Left ventricle myocardium superior (tissue), 1 donor: ENCODE measurements at regions not wholly inside any gene's neighbourhood (a gene's known extent, or its start where the extent isn't known, plus 50 kb on each side); places are given as distances from the start of the nearest gene placed in this dataset.
"Not testable (repeated sequence)": the region's sequence is repeated elsewhere in the genome, so short reads cannot be mapped to it uniquely, and the experiment has no call there.

Source experiments
- ATAC-seq: fragments of 200-7000 bp; cut with Tn5 transposase; one replicate; pipeline ENCODE4 v1.9.1; 2020; ENCODE audit warnings: mild to moderate bottlenecking, moderate library complexity
- DNase-seq: peaks from one replicate; pipeline ENCODE4 v3.0.0-alpha.2; 2020
- intact Hi-C: fragments of 100-400 bp; cut with micrococcal nuclease; formaldehyde crosslinking; loops from one replicate; pipeline ENCODE4 v1.11.0; 2022
- donor health status: DM: no; HTN: yes; CAD: no; lungs with severe emphysema.

DNA sequence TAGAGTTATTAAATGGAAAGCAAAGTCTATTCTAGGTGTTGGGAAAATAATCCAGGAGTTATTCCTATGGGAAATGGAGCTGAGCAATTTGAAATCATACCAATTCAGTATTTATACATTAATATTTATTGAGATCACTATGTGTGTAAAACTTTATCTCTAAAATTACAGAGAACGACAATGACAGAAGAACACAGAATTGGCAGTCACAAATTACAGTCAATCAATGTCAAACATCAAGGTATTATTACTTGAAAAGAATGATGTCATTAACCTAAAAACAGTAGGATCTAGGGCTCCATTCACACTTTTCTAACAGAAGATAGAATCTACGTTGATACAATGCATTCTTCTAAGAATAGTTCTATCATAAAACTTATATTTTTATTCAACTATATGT, 154.9 kb upstream of the GJE1 start:
- intact Hi-C loops: no loop called here
- no peak for DNase-seq
- ATAC-seq: no peak

DNA sequence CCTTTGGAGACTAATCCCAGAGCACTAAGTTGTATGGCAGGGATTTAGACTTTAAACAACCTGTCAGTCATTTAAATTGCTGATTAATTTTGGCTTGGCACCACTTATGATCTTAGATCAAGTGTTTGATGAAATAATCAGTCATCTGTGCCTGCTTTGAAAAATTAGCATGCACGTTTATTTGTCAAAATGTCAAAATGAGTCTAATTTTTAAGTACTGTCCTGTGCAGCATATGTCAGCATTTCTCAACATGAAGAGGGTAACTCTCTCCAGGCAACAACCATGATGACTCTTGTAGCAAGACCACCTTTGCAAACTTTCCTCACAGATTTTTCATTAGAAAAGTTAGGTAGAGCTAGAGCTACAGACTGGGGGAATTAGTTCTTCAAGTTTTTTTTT, 155.7 kb upstream of the GJE1 start:
- intact Hi-C loops: no loop called here
- no peak for ATAC-seq
- no peak for DNase-seq

DNA sequence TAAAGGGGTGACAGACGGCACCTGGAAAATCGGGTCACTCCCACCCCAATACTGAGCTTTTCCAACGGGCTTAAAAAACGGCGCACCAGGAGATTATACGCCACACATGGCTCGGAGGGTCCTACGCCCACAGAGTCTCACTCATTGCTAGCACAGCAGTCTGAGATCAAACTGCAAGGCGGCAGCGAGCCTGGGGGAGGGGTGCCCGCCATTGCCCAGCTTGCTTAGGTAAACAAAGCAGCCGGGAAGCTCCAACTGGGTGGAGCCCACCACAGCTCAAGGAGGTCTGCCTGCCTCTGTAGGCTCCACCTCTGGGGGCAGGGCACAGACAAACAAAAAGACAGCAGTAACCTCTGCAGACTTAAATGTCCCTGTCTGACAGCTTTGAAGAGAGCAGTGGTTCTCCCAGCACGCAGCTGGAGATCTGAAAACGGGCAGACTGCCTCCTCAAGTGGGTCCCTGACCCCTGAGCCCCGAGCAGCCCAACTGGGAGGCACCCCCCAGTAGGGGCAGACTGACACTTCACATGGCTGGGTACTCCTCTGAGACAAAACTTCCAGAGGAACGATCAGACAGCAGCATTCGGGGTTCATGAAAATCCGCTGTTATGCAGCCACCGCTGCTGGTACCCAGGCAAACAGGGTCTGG, 162.8 kb upstream of the GJE1 start:
- ATAC-seq, DNase-seq, intact Hi-C loops: not testable (repeated sequence)

DNA sequence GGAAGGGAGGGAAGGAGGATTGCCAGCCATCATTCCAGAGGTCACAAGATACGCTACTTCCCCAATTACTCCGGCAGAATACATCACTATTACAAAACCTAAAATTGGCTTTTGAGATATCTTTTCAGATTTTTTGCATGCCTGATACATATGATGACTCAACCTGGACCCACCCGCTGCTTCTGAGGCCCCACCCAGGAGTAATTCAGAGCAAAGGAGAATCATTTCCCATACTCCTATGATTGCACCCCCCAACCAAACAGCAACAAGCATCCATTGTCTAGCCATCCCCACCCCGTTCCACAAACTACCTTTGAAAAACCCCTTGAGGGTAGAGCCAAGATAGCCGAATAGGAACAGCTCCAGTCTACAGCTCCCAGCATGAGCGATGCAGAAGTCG, 163.5 kb upstream of the GJE1 start:
- no peak for DNase-seq
- intact Hi-C loops: no loop called here
- no peak for ATAC-seq

DNA sequence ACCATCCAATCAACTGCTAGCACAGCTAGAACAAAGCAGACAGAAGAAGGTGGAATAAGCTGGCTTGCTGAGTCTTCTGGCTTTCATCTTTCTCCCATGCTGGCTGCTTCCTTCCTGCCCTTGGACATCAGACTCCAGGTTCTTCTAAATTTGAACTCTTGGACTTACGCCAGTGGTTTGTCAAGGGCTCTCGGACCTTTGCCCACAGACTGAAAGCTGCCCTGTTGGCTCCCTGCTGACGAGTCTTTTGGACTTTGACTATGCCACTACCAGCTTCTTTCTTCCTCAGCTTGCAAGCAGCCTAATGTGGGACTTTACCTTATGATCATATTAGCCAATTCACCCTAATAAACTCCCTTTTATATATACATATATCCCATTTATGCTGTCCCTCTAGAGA, 164.1 kb upstream of the GJE1 start:
- ATAC-seq: no peak
- no peak for DNase-seq
- intact Hi-C loops: no loop called here

DNA sequence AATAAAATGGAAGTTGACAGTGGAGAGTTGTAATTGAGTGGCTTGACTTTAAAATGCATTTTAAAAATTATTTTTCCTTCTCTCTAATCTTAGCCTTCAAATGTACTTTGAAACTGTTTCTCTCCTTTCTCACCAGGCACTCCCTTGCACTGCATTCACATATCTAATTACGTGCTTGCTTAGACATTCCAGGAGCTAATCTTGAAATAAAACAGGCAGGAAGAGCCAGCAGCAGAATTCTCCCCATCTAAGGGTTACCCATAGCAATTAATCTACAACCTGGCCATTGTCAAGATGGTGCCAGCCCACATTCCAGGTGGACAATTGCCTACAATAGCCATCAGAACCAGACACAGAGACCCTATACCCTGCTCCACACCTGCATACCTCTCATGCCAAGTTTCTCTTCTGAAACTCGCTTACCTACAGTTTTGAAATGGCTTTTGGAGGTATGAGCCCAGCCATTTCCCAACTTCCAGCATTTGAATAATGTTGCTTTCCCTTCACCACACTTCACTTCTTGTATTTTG, 167.6 kb upstream of the GJE1 start:
- no peak for ATAC-seq
- intact Hi-C loops: no loop called here
- DNase-seq: no peak

DNA sequence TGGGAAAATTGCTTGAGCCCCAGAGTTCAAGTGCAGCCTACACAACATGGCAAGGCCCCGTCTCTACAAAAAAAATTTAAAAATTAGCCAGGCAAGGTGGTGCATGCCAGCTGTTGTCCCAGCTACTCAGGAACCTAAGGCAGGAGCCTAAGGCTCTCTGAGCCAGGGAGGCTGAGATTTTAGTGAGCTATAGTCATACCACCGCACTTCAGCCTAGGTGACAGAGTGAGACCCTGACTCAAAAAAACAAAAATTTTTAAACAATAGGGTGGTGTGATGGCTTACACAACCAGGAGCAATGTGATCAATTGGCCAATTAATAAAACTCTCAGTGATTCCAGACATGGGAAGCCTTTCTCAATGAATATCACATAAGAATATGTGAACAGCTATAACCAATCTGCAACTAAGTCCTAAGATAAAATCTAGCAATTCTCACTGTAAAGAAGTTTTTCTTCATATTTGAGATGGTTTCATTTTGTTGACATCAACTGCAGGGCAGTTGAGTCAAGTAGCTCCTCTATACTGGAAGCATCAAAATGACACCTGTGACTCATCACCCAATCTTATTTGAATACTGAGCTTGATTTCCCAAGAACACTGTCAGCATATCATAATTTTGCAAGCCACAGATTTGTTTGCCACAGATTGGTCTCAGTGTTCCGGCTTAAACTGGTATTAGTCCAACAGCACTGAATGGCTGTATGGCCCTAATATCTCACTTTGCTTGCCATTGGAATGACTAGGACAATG, 169.0 kb upstream of the GJE1 start:
- no peak for ATAC-seq
- DNase-seq: no peak
- intact Hi-C loops: no loop called here

DNA sequence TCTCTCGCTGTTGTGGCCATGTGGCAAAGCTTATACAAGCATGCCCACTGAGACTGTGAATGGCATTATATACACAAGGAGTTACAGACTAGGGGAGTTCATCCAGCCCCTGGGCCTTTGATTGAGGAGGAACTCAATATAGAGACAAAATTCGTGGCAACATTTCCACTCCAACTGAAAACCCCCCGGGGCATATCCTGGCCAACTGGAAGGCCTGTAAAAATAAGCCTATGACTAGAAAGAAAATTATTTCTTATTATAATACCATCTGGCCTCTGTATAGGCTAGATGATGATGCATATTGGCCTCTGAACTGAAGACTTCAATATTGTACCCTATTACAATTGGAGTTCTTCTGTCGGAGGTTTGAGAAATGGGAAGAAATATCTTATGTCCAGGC, 175.5 kb upstream of the GJE1 start:
- ATAC-seq (no peak), DNase-seq (no peak)
- intact Hi-C loops: no loop called here

DNA sequence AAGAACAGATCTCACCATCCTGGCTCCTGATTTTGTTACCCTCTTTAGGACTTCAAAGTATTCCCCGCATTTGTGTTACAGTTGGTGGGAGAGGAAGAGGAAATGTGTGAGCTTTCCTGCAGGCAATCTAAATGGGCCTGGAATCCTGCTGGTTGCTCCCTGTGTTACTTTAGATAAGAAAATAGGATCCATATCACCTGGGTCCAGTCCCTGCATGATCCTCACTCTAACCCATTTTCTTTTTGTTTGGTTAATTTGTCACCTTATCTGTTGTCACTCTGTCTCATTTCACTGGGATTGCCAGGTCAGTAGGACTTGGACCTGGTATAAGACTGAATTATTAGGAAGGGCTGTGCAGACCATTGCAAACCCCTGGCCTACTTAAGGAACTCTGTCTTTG, 175.9 kb upstream of the GJE1 start:
- DNase-seq: no peak
- no peak for ATAC-seq
- intact Hi-C loops: no loop called here

DNA sequence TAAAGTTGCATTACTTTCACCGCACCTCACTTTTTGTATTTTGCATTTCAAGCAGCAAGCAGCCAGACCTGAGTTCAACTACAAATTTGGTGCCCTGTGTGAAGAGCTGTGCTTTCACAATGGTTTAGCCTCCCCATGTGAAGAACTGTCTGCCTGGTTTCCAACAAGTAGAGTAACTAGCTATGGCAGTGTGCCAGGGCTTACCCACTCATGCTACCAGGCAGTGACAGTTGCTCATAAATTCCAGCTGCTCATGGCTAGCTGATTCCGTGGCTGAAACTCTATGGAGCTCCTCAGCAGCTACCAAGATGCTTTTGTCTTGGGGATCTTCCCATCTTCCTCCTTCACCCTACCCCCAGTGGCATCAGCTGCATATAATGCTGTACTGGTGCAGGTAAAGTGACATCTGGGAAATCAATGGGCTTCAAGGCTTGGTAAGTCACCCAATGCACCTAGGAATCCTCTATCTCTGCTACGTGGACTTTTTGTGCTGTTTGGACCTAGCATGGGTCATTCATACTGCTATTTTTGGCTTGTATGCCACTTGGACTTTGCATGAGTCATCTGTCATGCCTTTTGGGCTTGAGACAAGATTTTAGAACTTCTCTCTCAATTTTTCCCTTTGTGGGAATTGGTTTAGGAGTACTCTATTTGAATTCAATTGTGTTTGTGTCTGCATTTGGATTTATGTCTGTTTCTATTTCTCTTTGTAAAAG, 176.5 kb upstream of the GJE1 start:
- DNase-seq: no peak
- intact Hi-C loops: no loop called here
- no peak for ATAC-seq

DNA sequence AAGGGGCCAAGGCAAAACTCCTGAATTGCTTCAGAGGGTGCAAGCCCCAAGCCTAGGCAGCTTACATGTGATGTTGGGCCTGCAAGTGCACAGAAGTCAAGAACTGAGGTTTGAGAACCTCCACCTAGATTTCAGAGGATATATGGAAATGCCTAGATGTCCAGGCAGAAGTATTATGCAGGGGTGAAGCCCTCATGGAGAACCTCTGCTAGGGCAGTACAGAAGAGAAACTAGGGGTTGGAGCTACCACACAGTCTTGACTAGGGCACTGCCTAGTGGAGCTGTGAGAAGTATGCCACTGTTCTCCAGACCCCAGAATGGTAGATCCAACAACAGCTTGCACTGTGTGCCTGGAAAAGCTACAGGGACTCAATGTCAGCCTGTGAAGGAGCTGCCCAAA, 179.7 kb upstream of the GJE1 start:
- ATAC-seq: no peak
- no peak for DNase-seq
- intact Hi-C loops: no loop called here

DNA sequence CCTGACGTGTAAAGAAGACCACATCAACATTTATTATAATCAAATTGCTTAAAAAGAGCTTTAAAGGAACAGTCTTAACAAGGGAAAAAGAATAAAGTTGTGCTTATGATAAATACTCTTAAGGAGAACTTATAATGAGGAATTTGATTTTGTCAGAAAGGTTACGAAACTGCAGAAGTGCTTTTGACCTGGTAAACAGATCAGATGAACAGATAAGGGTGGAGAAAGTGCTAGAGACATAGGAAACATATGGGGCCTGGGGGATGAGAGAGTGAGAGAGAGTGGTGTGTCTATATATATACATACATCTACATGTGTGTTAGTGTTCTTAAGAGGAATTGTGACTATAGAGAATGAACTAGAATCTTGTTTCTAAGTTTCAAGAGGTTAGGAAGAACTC, 186.2 kb upstream of the GJE1 start:
- ATAC-seq (no peak), DNase-seq (no peak)
- intact Hi-C loops: no loop called here

DNA sequence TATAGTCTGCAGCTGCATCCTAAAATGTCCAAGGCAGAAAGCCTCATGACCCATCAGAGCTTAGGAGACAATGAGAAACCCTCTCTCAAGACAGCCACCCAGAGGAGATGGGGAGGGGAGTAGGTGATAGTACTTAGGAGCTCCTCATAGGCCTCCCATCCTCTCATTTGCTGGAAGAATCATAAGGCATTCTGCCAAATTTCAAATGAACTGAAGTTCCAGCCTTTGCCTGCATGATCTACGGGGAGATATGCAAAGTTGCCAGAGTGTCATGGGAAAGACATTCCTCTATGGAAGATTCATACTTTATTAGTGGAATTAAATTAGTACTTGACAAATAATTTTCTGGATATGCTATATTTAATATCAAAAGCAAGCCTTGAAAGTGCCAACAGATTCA, 194.1 kb upstream of the GJE1 start:
- DNase-seq: no peak
- ATAC-seq: no peak
- intact Hi-C loops: no loop called here

DNA sequence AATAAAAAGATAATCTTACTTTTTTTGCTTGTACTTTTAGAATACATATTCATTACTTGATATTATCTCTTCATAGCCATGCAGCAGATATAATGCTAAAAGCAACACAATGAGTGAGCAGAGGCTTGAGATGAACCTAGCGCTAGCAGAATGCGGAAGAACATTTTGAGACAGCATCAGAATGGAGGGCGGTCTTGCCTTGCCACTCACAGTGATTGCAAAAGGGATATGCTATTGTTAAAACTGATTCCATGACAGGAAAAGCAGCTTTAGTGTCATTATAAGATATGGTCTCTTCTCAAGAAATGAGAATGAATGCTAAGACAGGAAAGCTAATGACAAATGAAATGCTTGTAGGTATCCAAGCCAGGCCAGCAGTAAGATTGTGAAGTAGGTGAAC, 200.0 kb upstream of the GJE1 start:
- intact Hi-C loops: no loop called here
- no peak for ATAC-seq
- no peak for DNase-seq

DNA sequence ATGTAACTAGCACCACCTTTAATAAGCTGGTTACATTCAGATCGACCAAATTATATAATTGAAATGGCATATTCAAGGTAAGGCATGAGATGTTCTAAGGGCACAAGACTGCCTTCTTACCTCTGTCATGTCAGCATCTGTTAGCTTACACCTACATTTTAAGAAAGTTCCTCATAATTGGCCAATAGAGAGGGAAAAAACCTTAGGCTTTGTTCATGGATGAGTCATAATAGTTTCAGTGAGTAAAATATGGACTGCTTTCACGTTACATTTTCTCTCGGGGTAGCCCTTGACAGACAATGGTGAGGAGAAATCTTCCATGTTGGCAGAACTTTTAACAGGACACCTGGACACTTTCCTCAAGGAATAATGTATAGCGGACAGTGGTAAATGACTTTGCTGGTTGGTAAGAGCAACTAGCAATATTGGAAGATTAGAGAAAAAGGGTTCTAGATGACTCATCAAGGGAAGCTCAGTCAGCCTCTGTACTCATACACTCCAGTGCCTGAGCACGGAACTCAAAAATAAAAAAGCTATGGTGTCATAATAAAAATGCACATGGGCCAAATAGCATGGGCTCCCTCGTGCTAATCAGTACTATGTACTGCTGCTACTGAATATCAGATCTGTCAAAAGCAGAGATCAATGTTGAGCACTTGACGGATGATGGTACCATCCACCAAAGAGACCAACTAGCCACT, 206.4 kb upstream of the GJE1 start:
- intact Hi-C loops, ATAC-seq, DNase-seq: not testable (repeated sequence)

DNA sequence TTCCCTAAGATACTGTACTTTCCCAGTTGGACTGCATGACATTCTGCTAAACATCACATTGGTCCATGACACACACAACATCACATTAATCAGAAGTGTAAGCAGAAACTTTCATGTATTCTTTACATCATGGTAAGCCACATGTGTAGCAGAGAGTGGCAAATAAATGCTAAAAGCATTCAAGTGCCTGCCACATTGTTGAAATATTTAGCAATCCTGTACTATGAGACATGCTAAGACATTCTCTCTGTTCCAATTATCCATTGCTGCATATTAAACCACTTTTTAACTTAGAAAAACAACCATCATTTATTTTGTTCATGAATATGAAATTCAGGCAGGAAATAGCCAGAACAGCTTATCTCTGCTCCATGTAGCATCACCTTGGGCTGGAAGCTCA, 207.7 kb upstream of the GJE1 start:
- ATAC-seq: no peak
- DNase-seq: no peak
- intact Hi-C loops: no loop called here

DNA sequence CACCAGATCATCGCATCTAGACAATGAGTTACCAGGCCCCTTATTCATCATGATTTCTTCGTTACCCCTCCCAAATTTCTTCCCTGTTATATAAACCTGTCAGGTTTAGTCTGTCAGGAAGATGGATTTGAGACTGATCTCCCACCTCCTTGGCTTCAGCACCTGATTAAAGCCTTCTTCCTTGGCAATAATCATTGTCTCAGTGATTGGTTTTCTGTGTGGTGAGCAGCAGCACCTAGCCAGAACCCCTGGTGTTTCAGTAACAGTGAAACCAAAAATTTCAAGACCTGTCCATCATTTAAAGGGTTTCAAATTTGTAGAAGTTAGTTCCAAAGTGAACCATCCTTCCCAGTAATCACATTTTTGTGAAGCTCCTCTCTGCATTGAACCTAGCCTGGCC, 209.8 kb upstream of the GJE1 start:
- DNase-seq (no peak), ATAC-seq (no peak)
- intact Hi-C loops: no loop called here

DNA sequence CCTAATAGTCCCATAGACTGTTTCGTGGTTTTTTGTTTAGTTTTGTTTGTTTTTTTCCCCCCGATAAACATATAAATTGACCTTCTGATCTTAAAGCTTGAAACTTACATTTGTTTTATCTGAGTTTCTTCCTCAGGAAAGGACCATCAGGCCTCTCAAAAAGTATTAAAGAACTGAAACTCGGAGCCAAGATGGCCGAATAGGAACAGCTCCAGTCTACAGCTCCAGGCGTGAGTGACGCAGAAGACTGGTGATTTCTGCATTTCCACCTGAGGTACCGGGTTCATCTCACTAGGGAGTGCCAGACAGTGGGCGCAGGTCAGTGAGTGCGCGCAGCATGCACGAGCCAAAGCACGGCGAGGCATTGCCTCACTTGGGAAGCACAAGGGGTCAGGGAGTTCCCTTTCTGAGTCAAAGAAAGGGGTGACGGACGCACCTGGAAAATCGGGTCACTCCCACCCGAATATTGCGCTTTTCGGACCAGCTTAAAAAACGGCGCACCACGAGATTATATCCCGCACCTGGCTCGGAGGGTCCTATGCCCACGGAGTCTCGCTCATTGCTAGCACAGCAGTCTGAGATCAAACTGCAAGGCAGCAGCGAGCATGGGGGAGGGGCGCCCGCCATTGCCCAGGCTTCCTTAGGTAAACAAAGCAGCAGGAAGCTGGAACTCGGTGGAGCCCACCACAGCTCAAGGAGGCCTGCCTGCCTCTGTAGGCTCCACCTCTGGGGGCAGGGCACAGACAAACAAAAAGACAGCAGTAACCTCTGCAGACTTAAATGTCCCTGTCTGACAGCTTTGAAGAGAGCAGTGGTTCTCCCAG, 215.8 kb upstream of the GJE1 start:
- DNase-seq, intact Hi-C loops, ATAC-seq: not testable (repeated sequence)

DNA sequence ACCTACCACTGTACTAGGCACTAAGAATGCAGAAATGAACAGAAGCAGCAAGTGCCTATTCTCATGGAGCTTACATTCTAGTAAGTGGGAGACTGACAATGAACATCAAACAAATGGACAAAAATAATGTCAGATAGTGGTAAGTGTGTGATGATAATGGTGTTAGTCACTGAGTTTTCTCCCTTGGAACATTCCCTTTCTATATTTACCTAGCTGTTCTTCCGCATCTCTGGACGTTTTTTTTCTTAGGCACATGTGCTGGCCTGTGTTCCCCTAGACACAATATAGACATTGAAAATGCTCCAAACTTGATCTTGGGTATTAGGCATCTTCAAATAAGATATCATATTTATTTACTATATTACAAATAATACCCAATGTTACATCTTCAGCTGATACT, 218.1 kb upstream of the GJE1 start:
- intact Hi-C loops: no loop called here
- DNase-seq (no peak), ATAC-seq (no peak)
